ENCODE measurements at regions not wholly inside any gene's neighbourhood (a gene's known extent, or its start where the extent isn't known, plus 50 kb on each side); places are given as distances from the start of the nearest gene placed in this dataset.
A peak's percentile ranks its signal among the peaks of the same experiment; 100 is the strongest.
"Not testable (repeated sequence)": the region's sequence is repeated elsewhere in the genome, so short reads cannot be mapped to it uniquely, and the experiment has no call there.

- ATAC-seq (ENCODE audit: low FRiP score in 2 of 2) = no peak
- TF ChIP-seq POLR2A (IDR thresholded peaks at IDR 0.05) (no peak), POLR2AphosphoS5 (IDR thresholded peaks at IDR 0.05) (no peak), EP300 (IDR thresholded peaks at IDR 0.05) (no peak), CTCF (IDR thresholded peaks at IDR 0.05) (no peak)
Observed at GRCh38 chr4:137408527-137409177, 123.6 kb downstream of the PCDH18 start.

GRCh38 chr4:137405833-137406232, 126.5 kb downstream of the PCDH18 start:
- not testable (repeated sequence) for H3K4me3 ChIP-seq; H3K27me3 ChIP-seq; H3K36me3 ChIP-seq; H3K9me3 ChIP-seq; H3K4me1 ChIP-seq; DNase-seq; H3K27ac ChIP-seq; ATAC-seq (ENCODE audit: low FRiP score in 2 of 2)
- WGBS, 2 donors = 91 to 95% methylated on average over 9 of the region's 9 CpGs

More at GRCh38 chr4:137408527-137409177, 123.6 kb downstream of the PCDH18 start:
- Histone ChIP-seq H3K4me3 (no peak overlapping the region), H3K4me1 (no peaks in the 10 kb centered on the region), H3K27me3 (no peaks in the 10 kb centered on the region), H3K27ac (no peak overlapping the region), H3K36me3 (no peaks in the 10 kb centered on the region), H3K9me3 (no peaks in the 10 kb centered on the region)
- DNase-seq = no peak
- 59 to 61% methylated on average over 2 of the region's 2 CpGs for WGBS, 2 donors

GRCh38 chr4:137394018-137394417, 138.3 kb downstream of the PCDH18 start:
- Histone ChIP-seq H3K36me3 (no peaks in the 10 kb centered on the region), H3K27me3 (no peaks in the 10 kb centered on the region), H3K27ac (no peak overlapping the region), H3K4me1 (no peaks in the 10 kb centered on the region), H3K9me3 (no peaks in the 10 kb centered on the region), H3K4me3 (no peak overlapping the region)
- 68% methylated on average over 1 of the region's 1 CpG for WGBS, 2 donors
- no peak for DNase-seq
- TF ChIP-seq POLR2AphosphoS5 (IDR thresholded peaks at IDR 0.05) (no peak), EP300 (IDR thresholded peaks at IDR 0.05) (no peak), CTCF (IDR thresholded peaks at IDR 0.05) (no peak), POLR2A (IDR thresholded peaks at IDR 0.05) (no peak)
- ATAC-seq (ENCODE audit: low FRiP score in 2 of 2) = no peak

- H3K4me1 ChIP-seq = no peaks in the 10 kb centered on the region
- no peak overlapping the region for H3K27ac ChIP-seq
- no peaks in the 10 kb centered on the region for H3K36me3 ChIP-seq
- 68 to 72% methylated on average over 2 of the region's 2 CpGs for WGBS, 2 donors
- DNase-seq (no peak), ATAC-seq (ENCODE audit: low FRiP score in 2 of 2) (peak in 1 of 2 donors; percentile 21)
- H3K4me3 ChIP-seq = no peak overlapping the region
- no peaks in the 10 kb centered on the region for H3K27me3 ChIP-seq
- TF ChIP-seq CTCF (IDR thresholded peaks at IDR 0.05) (no peak), EP300 (IDR thresholded peaks at IDR 0.05) (no peak), POLR2A (IDR thresholded peaks at IDR 0.05) (no peak)
- H3K9me3 ChIP-seq = no peaks in the 10 kb centered on the region
Observed at GRCh38 chr4:137393044-137393443, 139.2 kb downstream of the PCDH18 start.

GRCh38 chr4:137390707-137391106, 141.6 kb downstream of the PCDH18 start:
- TF ChIP-seq EP300 (IDR thresholded peaks at IDR 0.05) (no peak), CTCF (IDR thresholded peaks at IDR 0.05) (no peak), POLR2AphosphoS5 (IDR thresholded peaks at IDR 0.05) (no peak), POLR2A (IDR thresholded peaks at IDR 0.05) (no peak)
- Histone ChIP-seq H3K4me3 (no peak overlapping the region), H3K27me3 (no peaks in the 10 kb centered on the region), H3K27ac (no peak overlapping the region), H3K9me3 (no peaks in the 10 kb centered on the region), H3K4me1 (no peaks in the 10 kb centered on the region), H3K36me3 (no peaks in the 10 kb centered on the region)
- no peak for ATAC-seq (ENCODE audit: low FRiP score in 2 of 2)
- no peak for DNase-seq
